HG02973 (cell line): ENCODE measurements at regions not wholly inside any gene's neighbourhood (a gene's known extent, or its start where the extent isn't known, plus 50 kb on each side); places are given as distances from the start of the nearest gene placed in this dataset.

Experiments
- ATAC-seq: cut with Tn5 transposase; IDR thresholded peaks from one replicate; pipeline ENCODE4 v1.9.1; 2021; ENCODE audit warnings: moderate library complexity; ENCODE audit not compliant: unreplicated experiment

DNA sequence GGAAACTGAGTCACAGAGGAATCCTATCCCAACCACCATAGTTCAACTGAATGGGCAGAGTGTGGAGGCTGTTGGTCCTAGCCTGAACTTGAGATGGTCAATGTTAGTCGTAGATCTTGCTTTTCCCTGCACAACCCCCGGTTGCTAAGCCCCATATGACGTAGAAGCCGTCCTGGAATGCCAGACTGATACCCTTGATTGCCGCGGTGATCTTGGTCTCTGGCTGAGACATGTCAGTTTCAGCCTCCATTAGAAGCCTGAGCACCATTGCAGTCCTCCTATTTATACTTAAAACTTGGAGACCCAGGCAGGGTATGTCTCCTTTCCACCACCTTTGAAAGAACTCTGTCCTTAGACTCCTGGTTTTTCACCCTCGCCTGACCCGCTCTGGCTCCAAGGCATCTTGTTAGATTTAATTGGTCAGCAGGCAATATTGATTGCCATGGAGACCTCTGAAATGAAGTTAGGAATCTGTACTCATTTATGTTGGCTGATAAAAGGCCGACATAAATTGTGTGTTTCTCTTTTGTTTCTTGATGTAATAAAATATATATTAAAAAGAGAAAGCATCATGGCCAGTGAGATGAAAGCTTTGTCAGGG is 53.4 kb downstream of the RPLP1 start:
- no peak for ATAC-seq

DNA sequence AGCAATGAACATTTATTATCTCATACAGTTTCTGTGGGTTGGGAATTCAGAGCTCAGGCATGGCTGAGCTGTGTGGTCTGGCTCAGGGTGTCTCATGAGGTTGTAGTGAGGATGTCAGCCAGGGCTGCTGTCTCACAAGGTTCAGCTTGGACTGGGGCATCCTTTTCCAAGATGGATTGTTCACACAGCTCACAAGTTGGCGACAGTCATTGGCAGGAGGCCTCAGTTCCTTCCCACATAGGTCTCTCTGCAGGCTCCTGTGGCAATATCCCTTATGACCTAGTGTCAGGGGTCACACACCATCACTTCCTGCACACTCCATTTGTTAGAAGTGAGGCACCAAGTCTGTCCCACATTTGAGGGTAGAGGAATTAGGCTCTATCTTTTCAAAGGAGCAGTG is 56.0 kb downstream of the RPLP1 start:
- ATAC-seq: no peak

DNA sequence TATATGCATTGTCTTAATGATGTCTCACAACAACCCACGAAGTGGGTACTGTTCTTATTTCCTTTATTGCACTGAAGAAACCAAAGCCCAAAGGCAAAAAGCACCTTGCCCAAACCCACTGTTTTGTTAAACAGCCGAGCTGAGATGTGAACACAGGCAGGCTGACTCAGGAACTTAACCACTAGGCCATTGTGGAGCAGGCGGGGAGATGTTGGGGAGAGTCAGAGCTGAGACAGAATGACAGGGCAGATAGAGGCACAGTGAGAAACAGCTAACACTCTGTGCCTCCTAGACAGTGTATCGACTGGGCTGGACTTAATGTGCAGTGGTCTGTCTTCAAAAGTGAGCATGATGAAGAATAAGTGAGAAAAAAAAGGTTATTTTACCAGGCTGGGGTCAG is 56.5 kb downstream of the RPLP1 start:
- ATAC-seq: no peak

DNA sequence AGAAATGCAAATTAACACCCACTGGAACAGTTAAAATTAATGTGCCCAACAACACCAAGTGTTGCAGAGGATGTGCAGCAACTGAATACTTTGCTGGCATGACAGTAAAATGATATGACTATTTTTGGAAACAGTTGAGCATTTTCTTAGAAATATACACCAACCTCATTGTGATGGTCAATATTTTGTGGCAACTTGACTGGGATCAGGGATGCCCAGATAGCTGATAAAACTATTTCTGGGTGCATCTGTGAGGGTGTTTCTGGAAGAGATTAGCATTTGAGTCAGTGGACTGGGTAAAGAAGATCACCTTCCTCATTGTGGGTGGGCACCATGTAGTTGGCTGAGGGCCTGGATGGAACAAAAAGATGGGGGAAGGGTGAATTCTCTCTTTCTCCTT is 57.9 kb downstream of the RPLP1 start:
- no peak for ATAC-seq

DNA sequence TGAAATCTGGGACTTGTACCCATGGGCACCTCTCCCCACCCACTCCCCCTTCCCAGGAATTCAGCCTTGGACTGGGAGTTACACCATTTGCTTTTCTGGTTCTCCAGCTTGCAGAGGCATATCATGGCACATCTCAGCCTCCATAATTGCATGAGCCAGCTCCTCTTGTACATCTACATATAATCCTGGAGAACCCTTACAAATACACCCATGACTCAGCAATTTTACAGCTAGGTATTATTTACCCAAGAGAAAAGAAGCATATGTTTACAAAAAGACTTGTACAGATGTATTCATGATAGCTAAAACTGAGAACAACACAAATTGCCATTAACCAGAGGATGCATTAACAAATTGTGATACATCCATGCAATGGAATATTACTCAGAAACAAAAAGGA is 58.4 kb downstream of the RPLP1 start:
- ATAC-seq: no peak

DNA sequence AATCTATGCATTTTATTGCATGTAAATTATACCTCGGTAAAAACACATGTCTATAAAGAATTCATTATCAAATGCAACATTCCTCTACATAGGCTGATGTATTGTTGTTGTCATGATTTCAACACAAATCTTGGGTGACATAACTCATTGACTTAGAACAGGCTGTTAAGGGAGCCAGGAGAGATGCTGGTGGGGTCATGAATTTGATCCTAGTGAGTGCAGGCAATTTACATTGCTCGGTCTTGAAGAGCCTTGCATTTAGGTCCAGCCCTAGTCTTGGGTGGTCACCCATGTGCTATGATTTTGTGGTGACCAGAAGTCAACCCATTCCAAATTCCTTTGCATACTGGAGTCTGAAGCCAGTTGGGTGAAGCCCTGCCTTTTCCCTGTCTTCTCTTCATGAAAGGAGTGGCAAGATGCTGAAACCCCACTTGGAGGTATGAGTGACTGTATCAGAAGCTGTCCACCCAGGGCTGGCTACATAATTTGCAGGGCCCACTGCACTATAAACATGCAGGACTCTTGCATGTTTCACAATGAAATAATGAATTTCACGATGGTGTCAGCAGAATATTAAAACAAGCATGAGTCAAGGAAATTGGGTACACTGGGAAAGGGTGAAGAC is 59.2 kb downstream of the RPLP1 start:
- ATAC-seq: no peak

DNA sequence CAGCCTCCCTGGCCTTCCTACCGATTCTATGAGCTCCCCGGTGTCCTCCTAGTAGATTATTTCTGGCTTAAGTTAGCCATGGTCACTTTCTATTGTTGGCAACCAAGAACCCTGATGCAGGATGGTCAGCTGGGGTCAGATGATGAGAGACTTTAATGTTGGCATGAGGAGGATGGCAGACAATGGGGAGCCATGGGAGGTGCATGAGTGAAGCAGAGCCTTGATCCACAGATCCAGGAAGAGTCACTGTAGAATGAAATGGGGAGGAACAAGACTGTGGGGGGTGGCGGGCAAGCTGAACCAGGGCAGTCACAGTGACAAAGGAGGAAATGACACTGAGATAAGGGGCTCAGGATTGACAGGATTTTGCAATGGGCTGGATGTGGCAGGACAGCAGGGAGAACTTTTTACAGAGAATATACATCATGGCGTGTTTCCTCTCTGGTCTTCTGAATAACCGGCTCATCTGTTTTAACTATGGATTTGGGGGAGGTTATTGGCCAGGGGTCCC is 60.9 kb downstream of the RPLP1 start:
- no peak for ATAC-seq

DNA sequence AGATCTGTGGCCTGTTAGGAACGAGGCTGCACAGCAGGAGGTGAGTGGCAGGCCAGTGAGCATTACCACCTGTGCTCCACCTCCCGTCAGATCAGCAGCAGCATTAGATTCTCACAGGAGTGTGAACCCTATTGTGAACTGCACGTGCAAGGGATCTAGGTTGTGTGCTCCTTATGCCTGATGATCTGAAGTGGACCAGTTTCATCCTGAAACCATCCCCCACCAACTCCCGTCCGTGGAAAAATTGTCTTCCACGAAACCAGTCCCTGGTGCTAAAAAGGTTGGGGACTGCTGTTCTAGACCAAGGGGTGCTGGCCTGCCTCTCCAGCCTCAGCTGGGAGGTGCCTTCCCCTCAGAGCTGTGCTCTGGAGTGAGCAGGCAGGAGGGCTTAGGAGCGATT is 61.4 kb downstream of the RPLP1 start:
- no peak for ATAC-seq

DNA sequence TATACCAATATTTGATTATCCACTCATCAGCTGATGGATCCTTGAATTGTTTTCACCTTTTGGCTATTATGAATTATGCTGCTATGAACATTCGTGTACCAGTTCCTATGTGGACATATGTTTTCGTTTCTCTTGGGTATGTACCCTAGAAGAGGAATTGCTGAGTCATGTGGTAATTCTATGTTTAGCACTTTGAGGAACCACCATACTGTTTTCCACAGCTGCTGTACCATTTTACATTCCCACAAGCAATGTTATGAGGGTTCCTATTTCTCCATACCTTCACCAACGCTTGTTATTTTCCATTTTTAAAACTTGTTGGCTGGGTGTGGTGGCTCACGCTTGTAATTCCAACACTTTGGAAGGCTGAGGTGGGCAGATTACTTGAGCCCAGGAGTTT is 62.9 kb downstream of the RPLP1 start:
- ATAC-seq: no peak

DNA sequence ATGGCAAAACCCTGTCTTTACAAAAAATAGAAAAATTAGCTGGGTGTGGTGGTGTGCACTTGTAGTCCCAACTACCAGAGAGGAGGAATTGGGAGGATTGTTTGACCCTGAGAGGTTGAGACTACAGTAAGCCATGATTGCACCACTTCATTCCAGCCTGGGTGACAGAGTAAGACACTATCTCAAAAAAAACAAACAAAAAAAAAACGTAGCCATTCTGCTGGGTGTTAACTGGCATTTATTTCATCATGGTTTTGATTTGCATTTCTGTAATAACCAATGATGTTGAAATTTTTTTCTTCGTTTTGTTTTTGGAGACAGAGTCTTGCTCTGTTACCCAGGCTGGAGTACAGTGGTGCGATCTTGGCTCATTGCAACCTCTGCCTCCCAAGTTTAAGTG is 63.3 kb downstream of the RPLP1 start:
- no peak for ATAC-seq

DNA sequence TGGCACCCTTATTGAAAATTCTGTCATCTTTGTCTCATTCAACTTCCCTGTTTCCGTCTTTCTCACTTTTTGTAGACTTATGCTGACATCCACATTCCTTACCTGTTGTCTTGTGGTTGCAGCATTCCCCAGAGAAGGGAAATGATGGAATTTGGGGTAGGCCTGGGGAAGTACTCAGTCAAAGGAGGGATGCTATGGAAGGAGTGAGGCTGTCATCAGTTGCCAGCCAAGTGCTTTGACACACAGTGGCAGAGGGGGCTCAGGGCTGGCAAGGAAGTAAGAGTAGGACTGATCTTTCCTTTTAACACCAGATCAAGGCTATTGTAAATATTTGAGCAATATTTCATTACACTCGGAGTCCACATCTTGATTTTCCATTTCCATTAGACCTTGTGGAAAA is 64.4 kb downstream of the RPLP1 start:
- ATAC-seq: no peak

DNA sequence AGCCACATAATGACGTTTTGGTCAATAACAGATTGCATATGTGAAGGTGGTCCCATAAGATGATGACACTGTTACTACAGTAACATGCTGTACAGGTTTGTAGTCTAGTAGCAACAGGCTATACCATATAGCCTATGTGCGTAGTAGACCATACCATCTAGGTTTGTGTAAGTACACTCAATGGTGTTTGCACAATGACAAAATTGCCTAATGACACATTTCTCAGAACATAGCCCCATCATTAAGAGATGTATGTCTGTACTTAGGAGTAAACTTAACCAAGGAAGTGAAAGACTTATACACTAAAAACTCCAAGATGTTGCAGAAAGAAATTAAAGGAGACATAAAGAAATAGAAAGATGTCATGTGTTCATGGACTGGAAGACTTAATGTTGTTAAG is 66.2 kb downstream of the RPLP1 start:
- no peak for ATAC-seq

DNA sequence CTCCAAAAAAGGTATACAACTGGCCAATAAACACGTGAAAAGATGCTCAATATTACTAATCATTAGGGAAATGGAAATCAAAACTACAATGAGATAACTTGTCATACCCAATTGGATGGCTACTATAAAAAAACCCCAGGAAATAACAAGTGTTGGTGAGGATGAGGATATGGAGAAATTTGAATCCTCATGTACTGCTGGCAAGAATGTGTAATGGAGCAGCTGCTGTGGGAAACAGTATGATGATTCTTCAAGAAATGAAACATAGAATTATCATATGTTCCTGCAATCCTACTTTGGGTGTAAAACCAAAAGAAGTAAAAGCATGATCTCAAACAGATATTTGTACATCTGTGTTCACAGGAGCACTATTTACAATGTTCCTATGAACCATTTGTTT is 67.4 kb downstream of the RPLP1 start:
- ATAC-seq: no peak

DNA sequence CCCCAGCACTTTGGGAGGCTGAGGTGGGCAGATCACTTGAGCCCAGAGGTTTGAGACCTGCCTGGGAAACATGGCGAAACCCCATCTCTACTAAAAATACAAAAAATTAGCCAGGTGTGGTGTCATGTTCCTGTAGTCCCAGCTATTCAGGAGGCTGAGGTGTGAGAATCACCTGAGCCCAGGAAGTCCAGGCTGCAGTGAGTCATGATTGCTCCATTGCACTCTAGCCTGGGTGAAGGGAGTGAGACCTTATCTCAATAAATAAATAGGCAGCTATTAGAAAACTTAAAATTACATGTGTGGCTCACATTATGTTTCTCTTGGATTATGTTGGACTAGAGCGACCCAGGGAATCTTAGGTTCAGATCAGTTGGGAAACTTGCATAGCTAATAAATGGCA is 69.7 kb downstream of the RPLP1 start:
- no peak for ATAC-seq

DNA sequence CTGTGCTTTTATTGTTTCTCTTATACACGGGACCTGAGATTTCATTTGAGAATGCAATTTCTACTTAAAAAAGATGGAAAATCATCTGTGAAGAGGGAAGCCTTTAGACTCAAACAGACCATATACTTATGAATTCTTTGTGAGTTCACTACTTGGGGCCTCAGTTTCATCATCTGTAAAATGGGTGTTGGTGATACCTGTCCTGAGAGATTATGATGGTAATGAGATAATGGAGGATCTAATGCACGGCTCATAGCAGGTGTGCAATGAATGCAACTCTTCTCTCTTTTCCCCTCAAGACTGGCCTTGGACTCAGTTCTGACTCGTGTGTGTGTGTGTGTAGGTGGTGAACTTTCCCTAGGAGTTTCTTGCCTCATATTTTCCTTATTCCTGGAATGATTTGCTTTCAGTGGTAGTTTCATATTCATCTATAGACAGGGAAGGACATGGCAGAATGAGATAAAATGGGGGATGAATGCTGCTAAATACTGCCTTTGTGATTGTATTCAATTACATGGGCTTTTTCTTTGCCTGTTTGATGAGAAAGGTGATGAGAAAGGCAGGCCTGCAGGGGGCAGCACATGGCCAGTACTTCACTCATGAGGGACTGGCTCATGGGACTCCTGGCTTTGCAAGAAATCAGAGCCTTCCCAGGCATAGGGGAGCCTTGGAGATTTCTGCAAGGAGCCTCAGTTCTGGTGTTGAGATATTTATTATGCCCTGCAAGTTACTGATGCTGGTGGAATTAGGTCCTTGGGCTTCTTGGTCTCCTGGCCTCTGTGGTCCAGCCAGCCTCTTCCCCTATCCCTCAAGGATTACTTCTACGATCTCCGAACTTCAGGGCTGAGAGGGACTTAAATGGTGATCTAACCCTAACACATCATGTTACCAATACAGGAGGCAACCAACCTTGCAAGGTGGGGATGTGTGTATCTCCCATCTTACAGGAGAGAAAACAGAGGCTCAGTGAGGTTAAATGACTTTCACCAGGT is 70.7 kb downstream of the RPLP1 start:
- no peak for ATAC-seq

DNA sequence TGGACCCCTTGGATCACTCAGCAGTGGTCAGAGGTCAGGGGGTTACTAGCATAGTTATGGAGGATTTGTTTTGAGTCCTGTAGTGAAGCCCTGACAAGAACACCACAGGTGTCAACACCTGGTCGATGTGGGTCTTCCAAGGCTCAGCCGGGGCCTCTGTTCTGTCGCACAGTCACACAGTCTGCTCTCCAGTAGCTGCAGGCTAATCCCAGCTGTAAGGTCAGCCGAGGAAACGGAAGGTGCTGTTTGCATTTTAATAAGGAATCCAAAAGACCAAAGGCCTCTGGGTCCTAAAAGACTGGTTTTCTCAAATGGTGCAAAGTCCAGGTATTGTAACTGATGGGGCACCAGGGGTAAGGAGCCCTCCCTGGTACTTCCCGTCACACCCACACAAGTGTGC is 71.7 kb downstream of the RPLP1 start:
- no peak for ATAC-seq

DNA sequence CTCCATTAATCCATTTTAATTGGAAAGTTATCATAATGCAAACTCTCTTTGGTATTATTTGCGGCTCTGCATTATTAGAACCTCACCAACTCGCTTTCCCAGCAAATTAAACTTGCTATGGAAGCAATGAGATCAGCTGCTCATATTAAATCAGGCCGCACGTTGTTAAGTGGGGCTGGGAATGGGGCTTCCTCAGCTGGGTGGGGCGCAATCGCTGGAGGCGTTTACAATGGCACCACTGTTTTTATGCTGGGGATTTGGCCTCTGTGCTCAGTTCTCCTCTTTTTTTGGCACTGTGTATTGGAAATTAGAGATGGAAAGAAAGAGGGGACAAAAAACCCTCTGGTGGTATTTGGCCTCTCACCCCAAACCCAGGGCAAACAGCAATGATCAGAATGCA is 72.2 kb downstream of the RPLP1 start:
- no peak for ATAC-seq

DNA sequence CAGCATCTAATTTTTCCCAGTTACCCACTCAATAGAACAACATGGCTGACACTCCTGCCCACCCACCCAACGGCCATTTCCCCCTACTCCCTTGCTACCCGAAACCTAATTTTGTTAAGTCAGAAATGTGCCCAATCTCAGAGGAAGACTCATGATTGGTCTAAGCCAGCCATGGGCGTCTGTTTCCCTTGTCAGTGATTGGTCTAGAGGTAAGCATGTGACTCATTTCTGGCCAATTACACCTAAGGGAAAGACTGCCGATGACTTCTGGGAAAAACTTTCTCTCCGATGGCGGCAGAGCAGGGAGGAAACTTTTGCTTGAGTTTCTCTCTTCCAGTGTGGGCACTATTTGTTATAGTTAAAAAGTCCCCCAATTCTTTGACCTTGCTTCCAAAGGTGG is 72.9 kb downstream of the RPLP1 start:
- no peak for ATAC-seq

DNA sequence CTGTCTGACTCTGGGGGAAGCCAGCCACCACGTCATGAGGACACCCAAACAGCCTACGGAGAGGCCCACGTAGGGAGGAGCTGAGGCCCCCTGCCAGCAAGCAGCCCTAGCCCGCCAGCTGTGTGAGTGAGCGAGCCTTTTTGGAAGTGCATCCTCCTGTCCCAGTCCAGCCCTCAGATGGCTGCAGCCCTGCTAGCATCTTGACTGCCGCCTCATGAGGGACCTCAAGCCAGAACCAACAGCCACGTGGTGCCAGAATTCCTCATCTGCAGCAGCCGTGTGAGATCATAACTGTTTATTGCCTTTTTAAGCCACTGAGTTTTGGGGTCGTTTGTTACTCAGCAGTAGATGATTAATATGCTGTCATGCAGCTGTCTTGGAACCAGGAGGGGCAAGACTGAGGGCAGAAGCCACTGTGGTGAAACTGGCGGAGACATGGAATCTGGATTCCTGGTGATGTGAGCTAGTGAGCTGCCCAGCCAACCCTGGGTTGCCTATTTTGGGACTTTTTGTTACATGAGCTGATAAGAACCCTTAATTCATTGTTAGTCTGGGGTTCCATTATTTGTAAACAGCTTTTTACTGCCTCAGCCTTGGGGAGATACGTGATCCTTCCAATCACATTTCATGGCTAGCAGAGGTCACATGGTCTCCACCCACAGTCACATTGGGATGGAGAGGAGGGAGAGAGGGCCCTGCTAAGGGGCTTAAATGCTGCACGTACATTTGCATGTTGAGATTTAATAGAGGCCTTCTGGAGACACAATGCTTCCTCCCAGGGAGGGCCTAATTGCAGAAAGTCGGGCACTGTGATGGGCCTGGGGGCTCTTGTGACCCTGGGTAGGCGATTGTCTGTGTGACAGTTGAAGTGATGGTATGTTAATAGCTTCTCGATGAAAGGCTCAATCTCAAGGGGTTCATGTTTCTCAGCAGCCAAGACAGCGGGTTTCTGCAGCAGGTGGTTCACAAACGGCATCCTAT is 73.8 kb downstream of the RPLP1 start:
- no peak for ATAC-seq

DNA sequence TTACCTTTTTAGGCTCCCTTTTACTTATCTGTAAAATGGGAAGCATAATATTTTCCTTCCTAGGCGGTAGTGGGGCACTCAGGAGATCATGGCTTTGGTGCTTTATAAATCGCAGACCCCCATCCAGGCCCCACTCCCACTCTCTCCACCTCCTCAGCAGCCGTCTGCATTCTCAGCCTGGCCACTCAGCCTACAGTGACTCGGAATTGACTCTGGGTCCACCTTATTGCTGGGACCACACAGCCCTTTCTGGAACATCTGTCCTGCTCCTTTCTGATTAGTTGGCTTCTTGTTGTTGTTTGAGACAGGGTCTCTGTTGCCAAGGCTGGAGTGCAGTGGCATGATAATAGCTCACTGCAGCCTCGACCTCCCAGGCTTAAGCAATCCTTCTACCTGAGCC is 76.5 kb downstream of the RPLP1 start:
- ATAC-seq: no peak
